ENCODE measurements at regions not wholly inside any gene's neighbourhood (a gene's known extent, or its start where the extent isn't known, plus 50 kb on each side); places are given as distances from the start of the nearest gene placed in this dataset.

DNA sequence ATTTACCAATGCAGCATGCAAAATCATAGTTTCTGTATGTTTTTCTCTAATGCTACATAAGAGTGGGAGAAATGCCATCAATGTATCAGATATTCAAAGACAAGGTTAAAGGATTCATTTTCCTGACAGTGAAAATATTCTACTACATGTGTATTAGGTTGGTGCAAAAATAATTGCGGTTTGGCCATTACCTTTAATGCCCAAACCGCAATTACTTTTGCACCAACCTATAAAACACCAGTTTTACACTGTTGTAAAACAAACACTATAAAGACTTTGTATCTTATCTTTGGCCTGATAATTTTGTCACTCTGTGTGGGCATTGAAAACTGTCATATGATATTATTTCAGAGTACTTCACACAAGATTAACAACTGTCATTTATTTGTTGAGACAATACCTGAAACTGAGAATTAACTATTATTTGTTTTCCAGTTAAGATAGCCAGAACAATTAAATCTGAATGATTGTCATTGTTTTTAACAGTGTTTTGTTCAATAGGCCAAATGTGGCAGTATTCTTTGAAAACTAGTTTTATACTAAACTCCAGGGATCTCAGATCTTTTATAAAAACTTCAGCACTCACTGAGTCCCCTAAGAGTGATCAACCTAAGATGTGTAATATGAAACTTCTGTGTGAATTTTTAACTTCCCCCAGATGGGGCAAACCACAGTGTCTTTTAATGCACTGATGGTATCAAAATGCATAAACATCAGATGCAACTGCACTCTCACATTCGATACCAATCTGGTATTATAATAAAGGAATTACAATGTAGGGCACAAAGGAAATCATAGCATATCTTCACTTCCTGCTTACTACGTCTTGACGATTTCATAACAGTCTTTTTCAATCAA, 53.8 kb upstream of the FBN2 start:
- Mint-ChIP-seq H3K9me3 (peaks cover 0 to 7% (median 0%) of the 10 kb centered on the region in 5 donors), H3K27me3 (no peaks in the 10 kb centered on the region), H3K36me3 (no peaks in the 10 kb centered on the region), H3K27ac (no peak overlapping the region), H3K4me3 (no peak overlapping the region), H3K4me1 (no peaks in the 10 kb centered on the region)
- Histone ChIP-seq H3K9me3 (ENCODE audit: low read length) (no peaks in the 10 kb centered on the region), H3K36me3 (ENCODE audit: insufficient read depth, low read length) (no peaks in the 10 kb centered on the region), H3K27ac (ENCODE audit: low read depth, low read length) (no peak overlapping the region), H3K27me3 (ENCODE audit: insufficient read depth, low read length, poor library complexity, severe bottlenecking) (no peaks in the 10 kb centered on the region), H3K4me1 (ENCODE audit: insufficient read depth, low read length) (no peaks in the 10 kb centered on the region), H3K4me3 (ENCODE audit: low read length) (no peak overlapping the region)
- CTCF ChIA-PET: no interaction called here
- POLR2A ChIA-PET: no interaction called here
- DNase-seq: no peak

DNA sequence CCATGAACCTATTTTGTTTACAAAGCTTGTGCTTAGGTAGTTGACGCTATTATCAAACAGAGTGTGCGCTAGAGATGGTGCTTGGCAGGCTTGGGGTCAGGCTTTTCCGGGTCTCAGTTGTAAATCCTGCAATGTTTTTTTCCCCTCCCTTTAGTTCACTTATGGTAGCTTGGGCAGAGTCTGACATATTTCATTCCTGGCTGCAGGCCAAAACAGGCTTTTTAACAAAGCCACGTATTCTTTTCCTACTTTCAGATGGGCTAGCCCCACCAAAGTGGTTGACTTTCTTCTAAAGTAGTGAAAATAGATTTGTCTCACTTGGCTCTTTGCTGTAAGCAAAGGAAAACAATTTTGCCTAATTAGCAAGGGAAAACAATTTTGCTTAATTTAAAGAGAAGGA, 58.0 kb upstream of the FBN2 start:
- Mint-ChIP-seq H3K36me3 (no peaks in the 10 kb centered on the region), H3K9me3 (peaks cover 0 to 11% (median 0%) of the 10 kb centered on the region in 5 donors), H3K27ac (no peak overlapping the region), H3K27me3 (no peaks in the 10 kb centered on the region), H3K4me3 (no peak overlapping the region), H3K4me1 (no peaks in the 10 kb centered on the region)
- Histone ChIP-seq H3K27ac (ENCODE audit: low read depth, low read length) (no peak overlapping the region), H3K27me3 (ENCODE audit: insufficient read depth, low read length, poor library complexity, severe bottlenecking) (no peaks in the 10 kb centered on the region), H3K9me3 (ENCODE audit: low read length) (no peaks in the 10 kb centered on the region), H3K36me3 (ENCODE audit: insufficient read depth, low read length) (no peaks in the 10 kb centered on the region), H3K4me3 (ENCODE audit: low read length) (no peak overlapping the region), H3K4me1 (ENCODE audit: insufficient read depth, low read length) (no peaks in the 10 kb centered on the region)
- no peak for DNase-seq
- POLR2A ChIA-PET: no interaction called here
- CTCF ChIA-PET: no interaction called here

DNA sequence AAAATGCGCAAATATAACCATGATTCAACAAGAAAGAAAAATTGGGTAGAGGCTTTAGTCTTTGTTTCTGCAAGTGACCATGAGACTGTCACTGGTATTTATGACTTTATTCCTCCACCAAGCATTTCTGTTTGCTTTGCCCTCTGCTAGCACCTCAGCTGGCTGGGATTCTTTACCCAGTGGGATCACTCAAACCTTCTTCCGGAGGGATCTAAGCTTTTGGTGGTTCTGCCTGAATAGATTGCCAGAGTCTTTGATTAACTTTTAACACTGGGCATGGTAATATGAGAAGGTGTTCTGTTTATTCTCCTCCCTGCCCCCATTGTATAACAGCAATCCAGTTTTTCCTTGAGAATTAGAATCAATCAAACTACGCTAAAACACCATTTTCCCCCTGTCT, 59.1 kb upstream of the FBN2 start:
- no peak for DNase-seq
- Mint-ChIP-seq H3K27me3 (no peaks in the 10 kb centered on the region), H3K36me3 (no peaks in the 10 kb centered on the region), H3K27ac (no peak overlapping the region), H3K4me1 (no peaks in the 10 kb centered on the region), H3K9me3 (peaks cover 0 to 14% (median 3%) of the 10 kb centered on the region in 5 donors), H3K4me3 (no peak overlapping the region)
- Histone ChIP-seq H3K27me3 (ENCODE audit: insufficient read depth, low read length, poor library complexity, severe bottlenecking) (no peaks in the 10 kb centered on the region), H3K27ac (ENCODE audit: low read depth, low read length) (no peak overlapping the region), H3K4me3 (ENCODE audit: low read length) (no peak overlapping the region), H3K36me3 (ENCODE audit: insufficient read depth, low read length) (no peaks in the 10 kb centered on the region), H3K9me3 (ENCODE audit: low read length) (no peaks in the 10 kb centered on the region), H3K4me1 (ENCODE audit: insufficient read depth, low read length) (no peaks in the 10 kb centered on the region)
- ChIA-PET CTCF (no interaction called here), POLR2A (no interaction called here)

- H3K9me3 ChIP-seq (ENCODE audit: low read length): no peaks in the 10 kb centered on the region
- no peak overlapping the region for H3K4me3 ChIP-seq (ENCODE audit: low read length)
- CTCF ChIA-PET: no interaction called here
- no peaks in the 10 kb centered on the region for H3K36me3 ChIP-seq (ENCODE audit: insufficient read depth, low read length)
- no peaks in the 10 kb centered on the region for H3K27me3 Mint-ChIP-seq
- no peak overlapping the region for H3K4me3 Mint-ChIP-seq
- POLR2A ChIA-PET: no interaction called here
- no peak overlapping the region for H3K27ac Mint-ChIP-seq
- no peaks in the 10 kb centered on the region for H3K4me1 Mint-ChIP-seq
- H3K27ac ChIP-seq (ENCODE audit: low read depth, low read length): no peak overlapping the region
- DNase-seq: no peak
- H3K9me3 Mint-ChIP-seq: peaks cover 5 to 16% (median 8%) of the 10 kb centered on the region in 5 donors
- H3K4me1 ChIP-seq (ENCODE audit: insufficient read depth, low read length): no peaks in the 10 kb centered on the region
- H3K27me3 ChIP-seq (ENCODE audit: insufficient read depth, low read length, poor library complexity, severe bottlenecking): no peaks in the 10 kb centered on the region
- no peaks in the 10 kb centered on the region for H3K36me3 Mint-ChIP-seq
Observed at GRCh38 chr5:128613128-128613527, 75.1 kb upstream of the FBN2 start.

DNA sequence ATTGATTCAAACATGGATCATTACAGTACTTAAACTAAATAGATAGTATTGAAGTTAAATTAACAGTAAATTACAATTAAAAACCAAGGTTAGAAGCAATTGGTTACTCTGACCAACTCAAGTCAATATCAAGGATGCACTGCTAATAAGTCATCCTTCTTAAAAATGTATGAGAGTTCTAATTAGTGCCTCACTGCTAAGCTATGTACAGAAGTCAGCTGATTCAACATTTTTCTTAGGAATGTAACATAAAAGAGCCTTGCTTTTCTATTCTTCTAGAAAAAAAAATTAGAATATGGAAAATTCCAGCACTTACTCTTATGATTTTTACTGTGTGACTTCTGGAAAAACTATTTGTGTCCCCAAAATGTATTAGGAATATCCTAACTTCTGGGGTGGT, 75.7 kb upstream of the FBN2 start:
- H3K9me3 ChIP-seq (ENCODE audit: low read length): no peaks in the 10 kb centered on the region
- H3K27ac Mint-ChIP-seq: no peak overlapping the region
- H3K27me3 ChIP-seq (ENCODE audit: insufficient read depth, low read length, poor library complexity, severe bottlenecking): no peaks in the 10 kb centered on the region
- ChIA-PET POLR2A (no interaction called here), CTCF (no interaction called here)
- H3K27me3 Mint-ChIP-seq: no peaks in the 10 kb centered on the region
- H3K4me3 ChIP-seq (ENCODE audit: low read length): no peak overlapping the region
- H3K27ac ChIP-seq (ENCODE audit: low read depth, low read length): no peak overlapping the region
- no peak for DNase-seq
- no peaks in the 10 kb centered on the region for H3K4me1 Mint-ChIP-seq
- no peaks in the 10 kb centered on the region for H3K4me1 ChIP-seq (ENCODE audit: insufficient read depth, low read length)
- H3K36me3 ChIP-seq (ENCODE audit: insufficient read depth, low read length): no peaks in the 10 kb centered on the region
- H3K36me3 Mint-ChIP-seq: no peaks in the 10 kb centered on the region
- H3K4me3 Mint-ChIP-seq: no peak overlapping the region
- H3K9me3 Mint-ChIP-seq: peaks cover 5 to 13% (median 6%) of the 10 kb centered on the region in 5 donors

- no peak overlapping the region for H3K27ac Mint-ChIP-seq
- no peak overlapping the region for H3K4me3 Mint-ChIP-seq
- DNase-seq: no peak
- H3K4me1 Mint-ChIP-seq: no peaks in the 10 kb centered on the region
- no peaks in the 10 kb centered on the region for H3K27me3 Mint-ChIP-seq
- ChIA-PET CTCF (no interaction called here), POLR2A (no interaction called here)
- Histone ChIP-seq H3K27ac (ENCODE audit: low read depth, low read length) (no peak overlapping the region), H3K9me3 (ENCODE audit: low read length) (no peaks in the 10 kb centered on the region), H3K4me1 (ENCODE audit: insufficient read depth, low read length) (no peaks in the 10 kb centered on the region), H3K4me3 (ENCODE audit: low read length) (no peak overlapping the region), H3K36me3 (ENCODE audit: insufficient read depth, low read length) (no peaks in the 10 kb centered on the region), H3K27me3 (ENCODE audit: insufficient read depth, low read length, poor library complexity, severe bottlenecking) (no peaks in the 10 kb centered on the region)
- H3K36me3 Mint-ChIP-seq: no peaks in the 10 kb centered on the region
- H3K9me3 Mint-ChIP-seq: peaks cover 0 to 7% (median 3%) of the 10 kb centered on the region in 5 donors
Observed at GRCh38 chr5:128615578-128615977, 77.5 kb upstream of the FBN2 start.

DNA sequence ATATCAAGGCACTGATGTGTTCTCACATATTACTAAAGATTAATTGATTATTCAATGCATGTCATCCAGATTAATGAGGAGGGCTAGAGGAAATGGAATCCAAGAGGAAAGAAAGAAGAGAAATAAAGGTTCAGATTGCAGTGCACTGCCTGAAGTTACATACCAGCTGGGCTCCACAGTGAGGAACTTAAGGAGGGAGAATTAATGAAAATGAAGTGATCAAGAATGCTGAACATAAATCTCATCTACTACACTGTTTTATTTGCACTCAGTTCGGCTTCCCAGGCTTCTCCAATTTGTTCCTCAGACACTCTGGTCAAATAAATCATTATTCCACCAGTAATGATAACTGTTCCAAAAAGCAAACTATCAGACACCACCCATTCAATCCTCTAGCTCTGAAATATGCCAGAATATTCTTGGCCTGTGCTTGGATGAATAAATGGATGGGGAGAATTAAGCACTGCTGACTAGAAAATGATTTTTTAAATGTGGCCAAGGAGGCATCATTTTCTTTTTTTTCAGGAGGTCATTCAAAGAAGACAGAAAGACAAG, 88.6 kb upstream of the FBN2 start:
- H3K36me3 ChIP-seq (ENCODE audit: insufficient read depth, low read length): no peaks in the 10 kb centered on the region
- H3K4me3 ChIP-seq (ENCODE audit: low read length): no peak overlapping the region
- CTCF ChIA-PET: no interaction called here
- Mint-ChIP-seq H3K9me3 (peaks cover 0 to 2% (median 0%) of the 10 kb centered on the region in 5 donors), H3K27me3 (peaks cover 0 to 2% of the 10 kb centered on the region in 2 donors), H3K4me1 (no peaks in the 10 kb centered on the region), H3K36me3 (no peaks in the 10 kb centered on the region), H3K27ac (no peak overlapping the region), H3K4me3 (no peak overlapping the region)
- POLR2A ChIA-PET: no interaction called here
- no peaks in the 10 kb centered on the region for H3K9me3 ChIP-seq (ENCODE audit: low read length)
- no peak overlapping the region for H3K27ac ChIP-seq (ENCODE audit: low read depth, low read length)
- DNase-seq: no peak
- H3K4me1 ChIP-seq (ENCODE audit: insufficient read depth, low read length): no peaks in the 10 kb centered on the region
- no peaks in the 10 kb centered on the region for H3K27me3 ChIP-seq (ENCODE audit: insufficient read depth, low read length, poor library complexity, severe bottlenecking)

DNA sequence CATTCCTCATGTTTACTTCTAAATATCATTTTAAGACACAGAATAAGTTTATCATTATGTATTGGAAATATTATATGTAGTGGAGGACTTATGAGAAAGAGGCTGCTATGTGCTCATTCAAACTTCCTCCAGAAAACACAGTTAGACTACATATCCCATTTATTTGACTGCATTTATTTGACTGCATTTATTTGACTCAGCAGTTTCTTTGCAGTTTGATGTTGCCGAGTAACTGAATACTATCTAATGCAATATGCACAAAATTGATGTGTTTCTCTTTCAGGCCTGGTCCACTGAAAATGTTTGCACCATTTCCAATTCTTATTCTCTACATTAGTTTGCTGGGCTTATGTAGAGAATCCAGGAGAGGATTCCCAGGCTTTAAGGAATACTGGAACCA, 89.9 kb upstream of the FBN2 start:
- Histone ChIP-seq H3K27me3 (ENCODE audit: insufficient read depth, low read length, poor library complexity, severe bottlenecking) (no peaks in the 10 kb centered on the region), H3K4me3 (ENCODE audit: low read length) (no peak overlapping the region), H3K9me3 (ENCODE audit: low read length) (no peaks in the 10 kb centered on the region), H3K4me1 (ENCODE audit: insufficient read depth, low read length) (no peaks in the 10 kb centered on the region), H3K36me3 (ENCODE audit: insufficient read depth, low read length) (no peaks in the 10 kb centered on the region), H3K27ac (ENCODE audit: low read depth, low read length) (no peak overlapping the region)
- Mint-ChIP-seq H3K27ac (no peak overlapping the region), H3K27me3 (peaks cover 0 to 2% of the 10 kb centered on the region in 2 donors), H3K9me3 (peaks cover 0 to 3% (median 0%) of the 10 kb centered on the region in 5 donors), H3K36me3 (no peaks in the 10 kb centered on the region), H3K4me1 (no peaks in the 10 kb centered on the region), H3K4me3 (no peak overlapping the region)
- ChIA-PET CTCF (no interaction called here), POLR2A (no interaction called here)
- no peak for DNase-seq
